Lower leg skin (tissue), 4 donors: ENCODE measurements at regions not wholly inside any gene's neighbourhood (a gene's known extent, or its start where the extent isn't known, plus 50 kb on each side); places are given as distances from the start of the nearest gene placed in this dataset.

Experiments
- DNase-seq, 2 donors: peaks; one replicate each; pipeline ENCODE4 v3.0.0-alpha.2; 2019; ENCODE audit warnings: low spot score in 2 of 2
- H3K4me3 ChIP-seq: fragments of 200-600 bp; sonication (generic); 2 replicates; pipeline ENCODE4 v1.5.1; 2017; ENCODE audit warnings: mild to moderate bottlenecking, low read depth; ENCODE audit not compliant: poor library complexity, severe bottlenecking
- POLR2A ChIP-seq, 2 donors: fragments of 450-650 bp; IDR thresholded peaks; one replicate each; pipeline ENCODE4 v1.6.1; 2016 to 2017; ENCODE audit warnings: antibody characterized with exemption in 2 of 2, mild to moderate bottlenecking in 1 of 2, moderate library complexity in 1 of 2
- WGBS, 2 donors: methylation state at CpG; one replicate each; pipeline ENCODE4 v1.1.5; 2018; 5-methylcytosine and 5-hydroxymethylcytosine counted together
- intact Hi-C: fragments of 100-400 bp; cut with DNase I; formaldehyde crosslinking; loops from one replicate; pipeline ENCODE4 v1.15.0; 2023; ENCODE audit warnings: low total_unique reads
- TF ChIP-seq, protein P1 (sequence below), 3 donors: fragments of 450-650 bp; IDR thresholded peaks; one replicate each; pipeline ENCODE4 v1.5.1; 2016; ENCODE audit warnings: antibody characterized with exemption in 3 of 3, mild to moderate bottlenecking in 3 of 3, moderate library complexity in 2 of 3

DNA sequence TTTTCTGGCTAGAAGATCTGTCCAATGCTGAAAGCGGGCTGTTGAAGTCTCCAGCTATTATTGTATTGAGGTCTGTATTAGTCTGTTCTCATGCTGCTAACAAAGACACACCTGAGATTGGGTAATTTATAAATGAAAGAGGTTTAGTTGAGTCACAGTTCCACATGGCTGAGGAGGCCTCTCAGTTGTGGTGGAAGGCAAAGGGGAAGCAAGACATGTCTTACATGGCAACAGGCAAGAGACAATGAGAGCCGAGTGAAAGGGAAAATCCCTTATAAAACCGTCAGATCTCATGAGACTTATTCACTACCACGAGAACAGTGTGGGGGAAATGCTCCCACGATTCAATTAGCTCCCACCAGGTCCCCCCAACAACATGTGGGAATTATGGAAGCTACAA is 980.4 kb downstream of the SLITRK5 start:
- intact Hi-C loops, result no loop called here
- H3K4me3 ChIP-seq, result no peak overlapping the region
- no peak for DNase-seq
- WGBS, 2 donors, result 86 to 90% methylated on average over 5 of the region's 5 CpGs
- no peak for TF ChIP-seq POLR2A (IDR thresholded peaks at IDR 0.05)
- TF ChIP-seq, protein P1, sequence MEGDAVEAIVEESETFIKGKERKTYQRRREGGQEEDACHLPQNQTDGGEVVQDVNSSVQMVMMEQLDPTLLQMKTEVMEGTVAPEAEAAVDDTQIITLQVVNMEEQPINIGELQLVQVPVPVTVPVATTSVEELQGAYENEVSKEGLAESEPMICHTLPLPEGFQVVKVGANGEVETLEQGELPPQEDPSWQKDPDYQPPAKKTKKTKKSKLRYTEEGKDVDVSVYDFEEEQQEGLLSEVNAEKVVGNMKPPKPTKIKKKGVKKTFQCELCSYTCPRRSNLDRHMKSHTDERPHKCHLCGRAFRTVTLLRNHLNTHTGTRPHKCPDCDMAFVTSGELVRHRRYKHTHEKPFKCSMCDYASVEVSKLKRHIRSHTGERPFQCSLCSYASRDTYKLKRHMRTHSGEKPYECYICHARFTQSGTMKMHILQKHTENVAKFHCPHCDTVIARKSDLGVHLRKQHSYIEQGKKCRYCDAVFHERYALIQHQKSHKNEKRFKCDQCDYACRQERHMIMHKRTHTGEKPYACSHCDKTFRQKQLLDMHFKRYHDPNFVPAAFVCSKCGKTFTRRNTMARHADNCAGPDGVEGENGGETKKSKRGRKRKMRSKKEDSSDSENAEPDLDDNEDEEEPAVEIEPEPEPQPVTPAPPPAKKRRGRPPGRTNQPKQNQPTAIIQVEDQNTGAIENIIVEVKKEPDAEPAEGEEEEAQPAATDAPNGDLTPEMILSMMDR (IDR thresholded peaks at IDR 0.05), result no peak

DNA sequence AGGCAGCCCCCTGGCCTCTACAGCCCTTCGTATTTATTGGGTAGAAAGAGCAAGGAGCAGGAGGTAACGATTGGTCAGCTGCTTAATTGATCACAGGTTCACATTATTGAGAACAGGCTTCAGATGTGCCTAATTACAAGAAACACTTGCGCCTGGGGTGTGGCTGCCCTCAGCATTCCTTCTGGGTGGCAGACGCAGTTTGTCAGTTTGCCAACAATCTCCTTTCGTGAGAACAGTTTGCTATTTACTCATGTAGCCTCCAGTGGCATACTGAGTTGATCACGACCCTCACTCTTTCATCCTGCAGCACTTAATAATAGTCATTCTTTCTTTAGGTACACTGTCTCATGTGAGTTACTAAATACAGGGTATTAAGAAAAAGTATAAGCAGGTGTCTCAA is 985.6 kb downstream of the SLITRK5 start:
- 25 to 33% methylated on average over 6 of the region's 6 CpGs for WGBS, 2 donors
- DNase-seq, result no peak
- intact Hi-C loops, result no loop called here
- H3K4me3 ChIP-seq, result no peak overlapping the region
- TF ChIP-seq, protein P1 (IDR thresholded peaks at IDR 0.05), result no peak
- TF ChIP-seq POLR2A (IDR thresholded peaks at IDR 0.05), result no peak

DNA sequence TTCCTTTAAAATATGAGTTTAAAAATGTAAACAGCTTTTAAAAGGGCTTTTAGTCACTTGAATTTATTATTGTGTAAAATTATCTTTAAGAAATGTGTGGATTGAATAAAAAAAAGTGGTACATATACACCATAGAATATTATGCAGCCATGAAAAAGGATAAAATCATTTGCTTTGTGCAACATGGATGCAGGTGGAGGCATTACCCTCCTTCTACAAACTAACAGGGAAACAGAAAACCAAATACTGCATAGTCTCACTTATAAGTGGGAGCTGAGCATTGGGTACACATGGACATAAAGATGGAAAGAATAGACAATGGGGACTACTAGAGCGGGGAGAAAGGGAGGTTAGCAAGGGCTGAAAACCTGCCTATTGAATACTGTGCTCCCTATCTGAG is 999.3 kb downstream of the SLITRK5 start:
- TF ChIP-seq POLR2A (IDR thresholded peaks at IDR 0.05), result no peak
- TF ChIP-seq, protein P1 (IDR thresholded peaks at IDR 0.05), result no peak
- intact Hi-C loops, result no loop called here
- DNase-seq, result no peak
- H3K4me3 ChIP-seq, result no peak overlapping the region
- WGBS, 2 donors, result 82 to 83% methylated on average over 1 of the region's 1 CpG

DNA sequence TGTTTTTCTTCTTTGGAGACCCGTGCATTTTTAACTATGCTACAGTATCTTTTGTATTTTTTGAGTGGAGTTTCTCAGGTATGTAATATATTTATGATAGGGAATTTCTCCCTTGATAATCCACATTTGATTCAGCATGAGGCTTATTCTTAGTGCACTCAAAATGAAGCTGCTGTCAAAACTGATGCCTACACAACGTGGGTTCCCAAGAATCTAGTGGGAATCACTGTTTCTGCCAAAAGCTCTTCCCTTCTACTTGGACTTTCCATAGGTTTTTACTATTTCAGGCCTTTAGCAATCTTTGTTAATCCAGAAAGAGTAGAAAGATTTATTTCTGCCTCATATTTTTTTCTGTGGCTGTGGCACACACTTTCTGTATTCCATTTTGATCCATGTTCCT is 1003.7 kb downstream of the SLITRK5 start:
- 68 to 69% methylated on average over 2 of the region's 2 CpGs for WGBS, 2 donors
- TF ChIP-seq POLR2A (IDR thresholded peaks at IDR 0.05), result no peak
- TF ChIP-seq, protein P1 (IDR thresholded peaks at IDR 0.05), result no peak
- DNase-seq, result no peak
- intact Hi-C loops, result no loop called here
- H3K4me3 ChIP-seq, result no peak overlapping the region

DNA sequence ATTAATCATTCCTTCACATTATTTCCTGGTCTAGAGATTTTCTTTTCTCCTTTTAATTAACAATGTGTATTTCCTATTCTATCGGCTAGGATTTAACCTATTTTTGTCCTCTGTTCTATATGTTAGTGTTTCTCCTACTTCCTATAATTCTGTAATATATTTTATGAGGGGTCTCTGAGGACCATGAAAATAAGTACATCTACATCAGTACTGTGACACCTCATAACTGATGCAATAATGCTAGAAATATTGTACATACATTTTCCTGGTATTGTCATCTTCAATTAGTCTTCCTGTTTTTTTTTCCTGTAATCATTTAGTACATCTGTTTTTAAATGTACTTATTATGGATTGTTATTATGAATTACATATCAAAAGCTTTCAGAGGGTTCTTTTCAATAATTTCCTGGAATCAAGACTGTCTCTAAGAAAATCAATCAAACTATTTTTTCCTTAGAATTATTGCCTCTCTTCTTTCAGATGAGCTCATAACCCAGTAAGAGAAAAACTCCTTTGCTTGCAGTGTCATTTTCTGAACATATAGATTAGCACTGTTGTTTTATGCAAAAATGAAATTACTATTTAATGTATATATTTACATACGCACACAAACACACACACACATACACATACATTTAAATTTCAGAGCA is 1004.3 kb downstream of the SLITRK5 start:
- 78 to 79% methylated on average over 2 of the region's 2 CpGs for WGBS, 2 donors
- TF ChIP-seq POLR2A (IDR thresholded peaks at IDR 0.05), result no peak
- TF ChIP-seq, protein P1 (IDR thresholded peaks at IDR 0.05), result no peak

DNA sequence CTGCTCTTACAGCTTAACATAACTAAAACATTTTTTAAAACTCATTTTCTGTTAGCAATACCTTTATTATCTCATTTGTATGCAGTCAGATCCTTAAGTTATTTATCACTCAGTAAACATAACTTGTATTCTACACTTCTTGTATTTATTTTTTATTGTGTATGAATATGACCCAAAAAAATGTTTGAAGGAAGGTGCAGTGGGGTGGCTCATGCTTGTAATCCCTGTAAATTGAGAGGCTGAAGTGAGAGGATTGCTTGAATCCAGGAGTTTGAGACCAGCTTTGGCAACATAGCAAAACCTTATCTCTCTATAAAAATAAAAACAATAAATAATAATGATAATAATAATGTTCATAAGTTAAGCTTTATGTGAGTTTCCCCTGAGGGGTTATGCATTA is 1004.8 kb downstream of the SLITRK5 start:
- TF ChIP-seq, protein P1 (IDR thresholded peaks at IDR 0.05), result no peak
- no peak for TF ChIP-seq POLR2A (IDR thresholded peaks at IDR 0.05)
- no peak overlapping the region for H3K4me3 ChIP-seq
- DNase-seq, result no peak
- intact Hi-C loops, result no loop called here

More for the DNA sequence above, 1004.3 kb downstream of the SLITRK5 start:
- H3K4me3 ChIP-seq, result no peak overlapping the region
- intact Hi-C loops, result no loop called here
- no peak for DNase-seq
